Mesenchymal stem cell (in vitro differentiated cells and primary cell): ENCODE measurements at regions not wholly inside any gene's neighbourhood (a gene's known extent, or its start where the extent isn't known, plus 50 kb on each side); places are given as distances from the start of the nearest gene placed in this dataset.

ENCODE experiments used
- DNase-seq: peaks from one replicate; pipeline ENCODE4 v3.0.0-alpha.2; 2013
- H2AFZ ChIP-seq: one replicate; pipeline ENCODE4 v1.6.1; 2013; ENCODE audit warnings: low read depth, mild to moderate bottlenecking, control low read depth, inconsistent platforms, low read length, moderate library complexity
- H2AK5ac ChIP-seq: 2 replicates; pipeline ENCODE4 v1.6.1; 2013; ENCODE audit warnings: low read length, moderate library complexity, mild to moderate bottlenecking, inconsistent platforms; ENCODE audit not compliant: severe bottlenecking
- H2BK120ac ChIP-seq: one replicate; pipeline ENCODE4 v1.6.1; 2013; ENCODE audit warnings: low read depth, mild to moderate bottlenecking, inconsistent platforms, low read length, moderate library complexity
- H2BK12ac ChIP-seq, 2 experiments: one replicate each; pipeline ENCODE4 v1.6.1; 2013; ENCODE audit warnings: inconsistent platforms in 2 of 2, low read length in 2 of 2, mild to moderate bottlenecking in 2 of 2, moderate library complexity in 2 of 2, control low read depth in 1 of 2
- H2BK15ac ChIP-seq: one replicate; pipeline ENCODE4 v1.6.1; 2013; ENCODE audit warnings: mild to moderate bottlenecking, low read depth, inconsistent platforms; ENCODE audit not compliant: poor library complexity, severe bottlenecking
- H2BK5ac ChIP-seq: 2 replicates; pipeline ENCODE4 v1.6.1; 2013; ENCODE audit warnings: low read depth, mild to moderate bottlenecking, low read length, control low read depth, inconsistent platforms; ENCODE audit not compliant: poor library complexity, severe bottlenecking
- H3K14ac ChIP-seq, 2 experiments: one replicate each; pipeline ENCODE4 v1.6.1; 2013; ENCODE audit warnings: inconsistent platforms in 2 of 2, low read length in 2 of 2, control low read depth in 1 of 2, mild to moderate bottlenecking in 1 of 2, moderate library complexity in 1 of 2
- H3K18ac ChIP-seq, 2 experiments: one replicate each; pipeline ENCODE4 v1.6.1; 2013; ENCODE audit warnings: inconsistent platforms in 2 of 2, low read length in 2 of 2, control low read depth in 1 of 2, low read depth in 1 of 2, mild to moderate bottlenecking in 1 of 2
- H3K23ac ChIP-seq, 2 experiments: one replicate each; pipeline ENCODE4 v1.6.1; 2013; ENCODE audit warnings: inconsistent platforms in 2 of 2, low read length in 2 of 2, mild to moderate bottlenecking in 2 of 2, moderate library complexity in 2 of 2, control low read depth in 1 of 2
- H3K27ac ChIP-seq: 2 replicates; pipeline ENCODE4 v1.5.1; 2013; ENCODE audit warnings: mild to moderate bottlenecking, moderate library complexity, low read length, control low read depth, inconsistent platforms; ENCODE audit not compliant: poor library complexity, severe bottlenecking
- H3K27me3 ChIP-seq, 2 experiments: 2 replicates each; pipeline versions ENCODE4 v1.6.1 to v1.7.0; 2013; ENCODE audit warnings: low read length in 2 of 2, mild to moderate bottlenecking in 2 of 2, moderate library complexity in 2 of 2, control low read depth in 1 of 2, inconsistent platforms in 1 of 2; ENCODE audit not compliant: control insufficient read depth in 1 of 2, insufficient read depth in 1 of 2
- H3K36me3 ChIP-seq, 2 experiments: 2 replicates each; pipeline versions ENCODE4 v1.6.1 to v1.7.0; 2013; ENCODE audit warnings: low read length in 2 of 2, control low read depth in 1 of 2, inconsistent platforms in 1 of 2, low read depth in 1 of 2, mild to moderate bottlenecking in 1 of 2; ENCODE audit not compliant: insufficient read depth in 2 of 2, control insufficient read depth in 1 of 2
- H3K4ac ChIP-seq, 2 experiments: one replicate each; pipeline ENCODE4 v1.6.1; 2013; ENCODE audit warnings: inconsistent platforms in 2 of 2, low read length in 2 of 2, mild to moderate bottlenecking in 2 of 2, moderate library complexity in 2 of 2, control low read depth in 1 of 2, low read depth in 1 of 2
- H3K4me1 ChIP-seq: 2 replicates; pipeline ENCODE4 v1.6.1; 2013; ENCODE audit warnings: low read depth, low read length, control low read depth; ENCODE audit not compliant: control insufficient read depth, insufficient read depth
- H3K4me2 ChIP-seq: 2 replicates; pipeline ENCODE4 v1.6.1; 2013; ENCODE audit warnings: low read length, mild to moderate bottlenecking, inconsistent platforms; ENCODE audit not compliant: poor library complexity, severe bottlenecking
- H3K4me3 ChIP-seq, 2 experiments: 2 replicates each; pipeline versions ENCODE4 v1.5.1 to v1.7.0; 2013; ENCODE audit warnings: low read length in 2 of 2, mild to moderate bottlenecking in 2 of 2, control low read depth in 1 of 2, low read depth in 1 of 2; ENCODE audit not compliant: insufficient read depth in 1 of 2
- H3K79me1 ChIP-seq: replicated peaks from 2 replicates; pipeline ENCODE4 v1.6.1; 2013; ENCODE audit warnings: mild to moderate bottlenecking, control low read depth, low read length, inconsistent platforms; ENCODE audit not compliant: poor library complexity, severe bottlenecking
- H3K9ac ChIP-seq: 2 replicates; pipeline ENCODE4 v1.7.0; 2013; ENCODE audit warnings: mild to moderate bottlenecking, low read length, moderate library complexity
- H3K9me3 ChIP-seq: 2 replicates; pipeline ENCODE4 v1.7.0; 2013; ENCODE audit warnings: mild to moderate bottlenecking, low read length; ENCODE audit not compliant: control insufficient read depth
- H4K8ac ChIP-seq: one replicate; pipeline ENCODE4 v1.6.1; 2013; ENCODE audit warnings: inconsistent platforms, mild to moderate bottlenecking, low read length, moderate library complexity
- H4K91ac ChIP-seq: one replicate; pipeline ENCODE4 v1.6.1; 2013; ENCODE audit warnings: mild to moderate bottlenecking, low read length, inconsistent platforms
- WGBS: methylation state at CpG from one replicate; pipeline ENCODE4 v1.1.7; 2013; ENCODE audit warnings: mixed read lengths; 5-methylcytosine and 5-hydroxymethylcytosine counted together

GRCh38 chr6:77074037-77074713 lies 389.1 kb downstream of the HTR1B start:
- Histone ChIP-seq H3K27me3 (no peaks in the 10 kb centered on the region), H4K91ac (no peak overlapping the region), H3K4ac (no peak overlapping the region), H3K14ac (no peak overlapping the region), H2BK120ac (no peak overlapping the region), H3K36me3 (no peaks in the 10 kb centered on the region), H2AFZ (no peak overlapping the region), H3K4me1 (no peaks in the 10 kb centered on the region), H3K9ac (no peak overlapping the region), H3K23ac (no peak overlapping the region), H4K8ac (no peak overlapping the region), H3K4me3 (no peak overlapping the region), H2BK12ac (no peak overlapping the region), H3K4me2 (no peak overlapping the region), H3K18ac (no peak overlapping the region), H3K79me1 (peaks cover 1% of the 10 kb centered on the region), H3K9me3 (no peaks in the 10 kb centered on the region), H2BK5ac (no peak overlapping the region), H2AK5ac (no peak overlapping the region), H2BK15ac (no peak overlapping the region), H3K27ac (no peak overlapping the region)
- DNase-seq = no peak
- 100% methylated on average over 5 of the region's 7 CpGs for WGBS

- peaks cover 1% of the 10 kb centered on the region for H3K79me1 ChIP-seq
- no peak overlapping the region for H3K27ac ChIP-seq
- WGBS = 100% methylated on average over 1 of the region's 1 CpG
- no peak overlapping the region for H3K14ac ChIP-seq
- no peak overlapping the region for H2AFZ ChIP-seq
- H3K27me3 ChIP-seq = no peaks in the 10 kb centered on the region
- H3K23ac ChIP-seq = no peak overlapping the region
- no peak for DNase-seq
- H3K4me1 ChIP-seq = no peaks in the 10 kb centered on the region
- no peak overlapping the region for H3K4ac ChIP-seq
- no peak overlapping the region for H2BK5ac ChIP-seq
- no peak overlapping the region for H3K18ac ChIP-seq
- no peak overlapping the region for H3K4me3 ChIP-seq
- H3K9ac ChIP-seq = no peak overlapping the region
- no peak overlapping the region for H4K8ac ChIP-seq
- no peaks in the 10 kb centered on the region for H3K9me3 ChIP-seq
- no peak overlapping the region for H4K91ac ChIP-seq
- H2BK12ac ChIP-seq = no peak overlapping the region
- no peak overlapping the region for H3K4me2 ChIP-seq
- no peak overlapping the region for H2AK5ac ChIP-seq
- H2BK120ac ChIP-seq = no peak overlapping the region
- no peak overlapping the region for H2BK15ac ChIP-seq
- H3K36me3 ChIP-seq = no peaks in the 10 kb centered on the region
Measured at GRCh38 chr6:77073410-77073760, 389.9 kb downstream of the HTR1B start.

GRCh38 chr6:77072694-77073409 lies 390.4 kb downstream of the HTR1B start:
- Histone ChIP-seq H3K27ac (no peak overlapping the region), H3K4ac (no peak overlapping the region), H3K9ac (no peak overlapping the region), H3K4me2 (no peak overlapping the region), H3K14ac (no peak overlapping the region), H2BK120ac (no peak overlapping the region), H4K91ac (no peak overlapping the region), H3K36me3 (no peaks in the 10 kb centered on the region), H2BK5ac (no peak overlapping the region), H3K4me1 (no peaks in the 10 kb centered on the region), H3K18ac (no peak overlapping the region), H2AFZ (no peak overlapping the region), H3K23ac (no peak overlapping the region), H3K4me3 (no peak overlapping the region), H3K79me1 (peaks cover 1% of the 10 kb centered on the region), H3K27me3 (no peaks in the 10 kb centered on the region), H2BK12ac (no peak overlapping the region), H2BK15ac (no peak overlapping the region), H3K9me3 (no peaks in the 10 kb centered on the region), H2AK5ac (no peak overlapping the region), H4K8ac (no peak overlapping the region)
- WGBS = 96% methylated on average over 4 of the region's 4 CpGs
- no peak for DNase-seq

- Histone ChIP-seq H2AFZ (no peak overlapping the region), H2BK120ac (no peak overlapping the region), H3K4ac (no peak overlapping the region), H2BK5ac (no peak overlapping the region), H3K4me2 (no peak overlapping the region), H3K36me3 (peaks cover 0 to 6% of the 10 kb centered on the region in 2 experiments), H3K4me3 (no peak overlapping the region), H2BK12ac (no peak overlapping the region), H3K18ac (no peak overlapping the region), H3K9me3 (peaks cover 4% of the 10 kb centered on the region), H3K14ac (no peak overlapping the region), H2BK15ac (no peak overlapping the region), H3K9ac (no peak overlapping the region), H4K8ac (no peak overlapping the region), H2AK5ac (no peak overlapping the region), H3K4me1 (no peaks in the 10 kb centered on the region), H4K91ac (no peak overlapping the region), H3K79me1 (no peaks in the 10 kb centered on the region), H3K27me3 (no peaks in the 10 kb centered on the region), H3K27ac (no peak overlapping the region), H3K23ac (no peak overlapping the region)
- no peak for DNase-seq
- 96% methylated on average over 4 of the region's 4 CpGs for WGBS
Measured at GRCh38 chr6:77063494-77063893, 399.8 kb downstream of the HTR1B start.
